Activated CD4-positive, alpha-beta memory T cell treated with anti-CD3 and anti-CD28 coated beads for 36 hours (primary cell): ENCODE measurements at regions not wholly inside any gene's neighbourhood (a gene's known extent, or its start where the extent isn't known, plus 50 kb on each side); places are given as distances from the start of the nearest gene placed in this dataset.

Experiments
- CTCF ChIA-PET: fragments of 350-600 bp; sonication (Branson Sonifier 250); formaldehyde crosslinking; loops from one replicate; lab custom pipeline; 2021; ENCODE audit warnings: antibody characterized with exemption, inconsistent platforms; lab: Charles Lee
- POLR2A ChIA-PET: fragments of 350-600 bp; sonication (Branson Sonifier 250); formaldehyde crosslinking; loops from one replicate; lab custom pipeline; 2021; ENCODE audit warnings: antibody characterized with exemption; lab: Charles Lee
- DNase-seq: peaks from one replicate; pipeline ENCODE4 v3.0.0-alpha.2; 2020
- H3K27ac Mint-ChIP-seq: one replicate; pipeline ENCODE4 v1.8.0; 2021; ENCODE audit warnings: mixed read lengths
- H3K27me3 Mint-ChIP-seq: one replicate; pipeline ENCODE4 v1.8.0; 2021; ENCODE audit warnings: mixed read lengths
- H3K36me3 Mint-ChIP-seq: one replicate; pipeline ENCODE4 v1.8.0; 2021; ENCODE audit warnings: mixed read lengths
- H3K4me1 Mint-ChIP-seq: one replicate; pipeline ENCODE4 v1.8.0; 2021; ENCODE audit warnings: low read depth, mixed read lengths
- H3K4me3 Mint-ChIP-seq: one replicate; pipeline ENCODE4 v1.8.0; 2021; ENCODE audit warnings: mild to moderate bottlenecking, mixed read lengths
- H3K9me3 Mint-ChIP-seq: one replicate; pipeline ENCODE4 v1.8.0; 2021; ENCODE audit warnings: mixed read lengths
- intact Hi-C: fragments of 100-400 bp; cut with micrococcal nuclease; formaldehyde crosslinking; loops from one replicate; pipeline ENCODE4 v1.15.1; 2023

- ChIA-PET POLR2A (no interaction called here), CTCF (no interaction called here)
- no peaks in the 10 kb centered on the region for H3K27me3 Mint-ChIP-seq
- intact Hi-C loops, result no loop called here
- H3K4me3 Mint-ChIP-seq, result no peak overlapping the region
- no peak overlapping the region for H3K27ac Mint-ChIP-seq
- peaks cover 2% of the 10 kb centered on the region for H3K4me1 Mint-ChIP-seq
- peaks cover 11% of the 10 kb centered on the region for H3K9me3 Mint-ChIP-seq
- DNase-seq, result no peak
- no peaks in the 10 kb centered on the region for H3K36me3 Mint-ChIP-seq
These were observed 133.1 kb upstream of the LYZL2 start for GRCh38 chr10:30762620-30763019.

GRCh38 chr10:30759423-30759822 lies 129.9 kb upstream of the LYZL2 start:
- H3K27me3 Mint-ChIP-seq, result no peaks in the 10 kb centered on the region
- ChIA-PET POLR2A (no interaction called here), CTCF (no interaction called here)
- H3K9me3 Mint-ChIP-seq, result peaks cover 11% of the 10 kb centered on the region
- no peak overlapping the region for H3K27ac Mint-ChIP-seq
- no peaks in the 10 kb centered on the region for H3K36me3 Mint-ChIP-seq
- no peak overlapping the region for H3K4me3 Mint-ChIP-seq
- intact Hi-C loops, result no loop called here
- peaks cover 2% of the 10 kb centered on the region for H3K4me1 Mint-ChIP-seq
- DNase-seq, result no peak

GRCh38 chr10:30758338-30758737 lies 128.8 kb upstream of the LYZL2 start:
- H3K4me1 Mint-ChIP-seq, result peaks cover 2% of the 10 kb centered on the region
- H3K36me3 Mint-ChIP-seq, result no peaks in the 10 kb centered on the region
- CTCF ChIA-PET, result interaction anchor here (0.7 kb wide), 1 partner anchor 47 kb away, joined by 3 read pairs; no protein-coding TSS in a partner anchor
- no peak for DNase-seq
- no peak overlapping the region for H3K27ac Mint-ChIP-seq
- POLR2A ChIA-PET, result no interaction called here
- no peaks in the 10 kb centered on the region for H3K27me3 Mint-ChIP-seq
- H3K9me3 Mint-ChIP-seq, result peaks cover 11% of the 10 kb centered on the region
- no peak overlapping the region for H3K4me3 Mint-ChIP-seq
- intact Hi-C loops, result no loop called here

GRCh38 chr10:30756896-30757295 lies 127.3 kb upstream of the LYZL2 start:
- Mint-ChIP-seq H3K36me3 (no peaks in the 10 kb centered on the region), H3K27me3 (no peaks in the 10 kb centered on the region), H3K27ac (no peak overlapping the region), H3K9me3 (peaks cover 11% of the 10 kb centered on the region), H3K4me1 (peaks cover 4% of the 10 kb centered on the region), H3K4me3 (no peak overlapping the region)
- ChIA-PET POLR2A (no interaction called here), CTCF (no interaction called here)
- intact Hi-C loops, result no loop called here
- no peak for DNase-seq

DNA sequence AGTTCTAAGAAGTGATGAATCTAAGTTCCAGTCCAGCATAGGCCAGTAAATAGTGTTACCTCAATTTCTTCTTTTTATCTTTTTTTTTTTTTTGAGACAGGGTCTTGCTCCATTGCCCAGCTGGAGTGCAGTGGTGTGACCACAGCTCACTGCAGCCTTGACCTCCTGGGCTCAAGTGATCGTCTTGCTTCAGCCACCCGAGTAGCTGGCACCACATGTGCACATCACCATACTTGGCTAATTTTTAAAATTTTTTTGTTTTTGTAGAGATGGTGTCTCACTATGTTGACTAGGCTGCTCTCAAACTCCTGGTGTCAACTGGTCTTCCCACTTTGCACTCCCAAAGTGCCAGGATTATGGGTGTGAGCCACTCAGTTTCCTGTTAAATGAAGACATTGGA lies 126.6 kb upstream of the LYZL2 start:
- H3K36me3 Mint-ChIP-seq, result no peaks in the 10 kb centered on the region
- ChIA-PET CTCF (interaction anchor here (0.6 kb wide), 1 partner anchor 116 kb away, joined by 4 read pairs; no protein-coding TSS in a partner anchor), POLR2A (no interaction called here)
- H3K4me1 Mint-ChIP-seq, result peaks cover 11% of the 10 kb centered on the region
- H3K27ac Mint-ChIP-seq, result no peak overlapping the region
- peaks cover 7% of the 10 kb centered on the region for H3K9me3 Mint-ChIP-seq
- H3K27me3 Mint-ChIP-seq, result no peaks in the 10 kb centered on the region
- intact Hi-C loops, result no loop called here
- H3K4me3 Mint-ChIP-seq, result no peak overlapping the region
- DNase-seq, result no peak

DNA sequence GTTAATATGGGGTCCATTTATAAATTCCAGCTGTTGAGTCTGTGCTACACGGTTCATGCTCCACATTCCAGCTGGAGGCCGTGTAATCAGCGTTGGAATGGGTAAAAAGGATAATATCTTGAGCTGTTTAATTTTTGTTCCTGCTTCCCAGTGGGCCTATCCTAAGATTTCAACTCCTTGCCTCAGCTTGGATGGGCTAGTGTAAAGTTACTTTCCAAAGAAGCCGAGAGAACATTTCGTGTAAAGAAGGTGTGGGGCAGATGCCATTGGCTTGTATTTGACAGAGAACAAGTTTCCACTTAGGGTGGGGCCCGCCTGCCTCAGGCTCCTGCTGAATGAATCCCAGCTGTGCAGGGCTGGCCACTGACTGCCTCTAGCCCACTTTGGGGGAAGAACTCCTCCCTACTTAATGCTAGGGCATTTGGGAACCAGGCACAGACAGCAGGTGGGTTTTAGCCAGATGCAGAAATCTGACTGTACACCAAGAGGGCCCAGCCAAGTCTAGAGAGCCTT lies 125.9 kb upstream of the LYZL2 start:
- ChIA-PET CTCF (interaction anchor here (1.5 to 1.6 kb wide), 2 partner anchors 328 to 1015 kb away, joined by 4 read pairs; no protein-coding TSS in a partner anchor), POLR2A (no interaction called here)
- Mint-ChIP-seq H3K4me1 (peaks cover 18% of the 10 kb centered on the region), H3K4me3 (no peak overlapping the region), H3K27me3 (no peaks in the 10 kb centered on the region), H3K27ac (no peak overlapping the region), H3K9me3 (peaks cover under 1% of the 10 kb centered on the region), H3K36me3 (no peaks in the 10 kb centered on the region)
- DNase-seq, result no peak
- intact Hi-C loops, result no loop called here

DNA sequence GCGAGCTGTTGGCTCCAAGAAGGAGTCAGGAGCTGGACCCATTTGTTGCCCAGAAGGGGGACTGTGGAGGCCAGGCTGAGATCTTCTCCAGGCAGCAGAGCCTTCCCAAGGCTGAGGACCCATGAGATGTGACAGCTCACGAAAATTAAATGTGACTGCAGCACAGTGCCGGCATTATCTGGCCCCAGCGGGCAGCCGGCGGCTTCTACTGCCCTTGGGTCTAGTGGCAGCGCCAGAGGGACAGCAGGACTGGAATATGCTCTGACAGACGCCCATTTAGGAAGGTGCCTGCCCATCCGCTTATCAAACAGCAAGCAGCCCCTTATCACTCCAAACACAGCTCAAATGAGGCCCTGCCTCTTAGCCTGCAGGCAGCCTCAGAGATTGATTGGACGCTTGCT lies 122.9 kb upstream of the LYZL2 start:
- DNase-seq, result no peak
- CTCF ChIA-PET, result interaction anchor here (0.6 to 2.2 kb wide), 23 partner anchors 12 to 1058 kb away, joined by 3 to 11 read pairs (median 4); partner anchors contain the start of gene ZNF438
- intact Hi-C loops, result loop anchor here (5.0 kb wide), 1 partner anchor 330 kb away; no protein-coding TSS in a partner anchor
- Mint-ChIP-seq H3K27me3 (peaks cover 3% of the 10 kb centered on the region), H3K4me3 (no peak overlapping the region), H3K9me3 (no peaks in the 10 kb centered on the region), H3K27ac (no peak overlapping the region), H3K4me1 (peaks cover 35% of the 10 kb centered on the region), H3K36me3 (no peaks in the 10 kb centered on the region)
- POLR2A ChIA-PET, result interaction anchor here (1.0 kb wide), 1 partner anchor 65 kb away, joined by 3 read pairs; no protein-coding TSS in a partner anchor

- DNase-seq, result peak; percentile 77
- Mint-ChIP-seq H3K9me3 (no peaks in the 10 kb centered on the region), H3K4me1 (peaks cover 41% of the 10 kb centered on the region), H3K4me3 (no peak overlapping the region), H3K36me3 (no peaks in the 10 kb centered on the region), H3K27ac (peak overlapping the region; percentile 24), H3K27me3 (peaks cover 3% of the 10 kb centered on the region)
- CTCF ChIA-PET, result interaction anchor here (0.6 to 2.2 kb wide), 26 partner anchors 13 to 1058 kb away, joined by 3 to 11 read pairs (median 4); partner anchors contain the start of gene ZNF438
- intact Hi-C loops, result loop anchor here (2.0 to 5.0 kb wide), 2 partner anchors 15 to 330 kb away; no protein-coding TSS in a partner anchor
- POLR2A ChIA-PET, result interaction anchor here (1.0 kb wide), 1 partner anchor 64 kb away, joined by 3 read pairs; no protein-coding TSS in a partner anchor
These were observed 122.3 kb upstream of the LYZL2 start for GRCh38 chr10:30751678-30752331.

DNA sequence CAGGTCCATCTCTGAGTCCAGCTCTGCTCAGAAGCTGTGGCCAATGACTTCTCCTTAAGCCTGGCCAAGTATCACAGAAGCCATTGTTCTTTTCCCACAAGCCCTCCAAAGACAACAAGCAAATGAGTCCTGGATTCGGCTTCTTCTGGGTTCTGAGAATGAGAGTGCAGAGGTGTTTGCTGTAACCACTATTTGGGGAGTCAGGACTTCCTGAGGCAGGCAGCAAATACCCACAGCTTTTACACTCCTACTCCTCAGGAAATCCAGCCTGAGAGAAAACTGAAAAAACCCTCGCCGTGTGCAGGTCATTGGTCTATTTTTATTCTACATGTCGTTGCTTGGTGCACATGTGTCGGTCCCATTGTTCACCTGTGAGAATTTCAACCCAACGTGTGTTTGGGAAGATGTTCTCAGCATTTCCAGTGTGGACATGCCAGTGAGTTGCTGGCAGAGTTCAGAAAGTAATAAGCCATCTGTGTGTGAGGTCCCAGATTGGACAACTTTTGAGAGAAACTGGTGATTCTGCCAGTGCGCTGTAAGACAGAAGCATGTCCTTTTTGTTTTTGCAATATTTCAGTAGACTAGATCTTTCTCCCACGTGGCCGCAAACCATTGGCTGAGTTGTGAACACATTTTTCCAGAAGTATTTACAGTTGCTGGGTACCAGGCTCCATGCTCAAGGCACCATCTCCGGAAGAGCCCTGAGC lies 121.6 kb upstream of the LYZL2 start:
- Mint-ChIP-seq H3K9me3 (no peaks in the 10 kb centered on the region), H3K4me1 (peaks cover 45% of the 10 kb centered on the region), H3K4me3 (no peak overlapping the region), H3K27ac (peak overlapping the region; percentile 24), H3K36me3 (no peaks in the 10 kb centered on the region), H3K27me3 (peaks cover 3% of the 10 kb centered on the region)
- POLR2A ChIA-PET, result no interaction called here
- CTCF ChIA-PET, result interaction anchor here (0.6 to 2.2 kb wide), 12 partner anchors 15 to 1059 kb away, joined by 3 to 11 read pairs (median 4); partner anchors contain the start of gene ZNF438
- intact Hi-C loops, result loop anchor here (2.0 to 5.0 kb wide), 2 partner anchors 14 to 331 kb away; no protein-coding TSS in a partner anchor
- DNase-seq, result peak; percentile 32

DNA sequence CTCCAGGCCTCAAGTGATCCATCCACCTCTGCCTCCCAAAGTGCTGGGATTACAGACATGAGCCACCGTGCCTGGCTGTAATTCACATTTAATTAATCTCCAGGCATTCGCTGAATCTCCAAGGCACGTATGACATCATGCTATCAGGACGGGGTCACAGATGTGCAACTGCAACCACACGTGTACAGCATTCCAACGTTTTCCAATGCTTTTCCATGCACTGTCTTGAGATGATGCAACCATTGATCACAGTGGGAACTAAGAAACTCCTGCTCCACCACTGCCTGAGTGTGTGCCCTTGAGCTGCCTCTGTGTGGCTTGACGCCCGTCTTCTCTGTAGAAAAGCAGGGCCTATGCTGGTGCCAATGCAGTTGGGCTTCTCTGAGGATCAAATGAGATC lies 119.8 kb upstream of the LYZL2 start:
- Mint-ChIP-seq H3K9me3 (no peaks in the 10 kb centered on the region), H3K36me3 (no peaks in the 10 kb centered on the region), H3K27me3 (peaks cover 7% of the 10 kb centered on the region), H3K27ac (no peak overlapping the region), H3K4me3 (no peak overlapping the region), H3K4me1 (peaks cover 49% of the 10 kb centered on the region)
- POLR2A ChIA-PET, result no interaction called here
- CTCF ChIA-PET, result interaction anchor here (1.4 to 1.9 kb wide), 2 partner anchors 34 to 110 kb away, joined by 3 to 8 read pairs; no protein-coding TSS in a partner anchor
- DNase-seq, result no peak
- intact Hi-C loops, result no loop called here

DNA sequence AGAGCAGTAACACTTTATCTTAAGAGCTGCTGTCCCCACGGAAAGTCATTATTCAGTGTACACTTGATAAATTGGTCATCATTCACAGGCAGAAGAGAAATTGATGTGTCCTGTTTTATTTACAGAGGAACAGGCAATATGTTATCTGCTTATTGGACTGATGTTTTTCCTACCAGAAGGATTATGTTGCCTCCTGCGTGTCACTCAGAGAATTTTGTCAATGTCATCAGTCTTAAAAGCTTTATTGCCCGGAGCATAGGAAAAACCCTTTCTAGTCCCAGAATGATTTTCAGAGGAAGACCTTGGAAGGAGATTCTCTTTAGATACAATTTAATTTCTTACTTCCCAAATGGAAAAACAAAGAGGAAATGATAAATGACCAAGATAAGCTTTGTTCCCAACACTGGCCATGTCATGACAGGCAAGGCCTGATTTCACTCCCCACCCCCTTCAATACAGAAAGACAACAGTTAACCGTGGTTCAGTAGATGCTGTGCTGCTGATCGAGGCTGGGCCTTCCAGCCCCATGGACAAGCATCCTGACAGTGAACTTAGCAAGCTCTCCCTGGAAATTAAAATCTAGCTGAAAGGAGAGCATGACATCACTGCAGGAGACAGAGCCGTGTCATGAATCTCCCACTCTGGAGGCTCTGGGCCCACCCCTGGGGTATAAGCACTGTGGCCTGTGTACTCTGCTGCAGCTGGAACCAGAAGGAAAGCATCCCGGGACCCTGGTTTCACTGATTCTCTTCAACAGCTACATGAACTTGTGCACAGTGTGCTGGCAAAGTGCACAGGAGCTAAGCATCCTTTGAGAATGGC lies 118.8 kb upstream of the LYZL2 start:
- Mint-ChIP-seq H3K4me1 (peaks cover 49% of the 10 kb centered on the region), H3K27me3 (peaks cover 7% of the 10 kb centered on the region), H3K4me3 (no peak overlapping the region), H3K9me3 (no peaks in the 10 kb centered on the region), H3K27ac (no peak overlapping the region), H3K36me3 (no peaks in the 10 kb centered on the region)
- ChIA-PET POLR2A (no interaction called here), CTCF (interaction anchor here (1.0 to 1.9 kb wide), 3 partner anchors 25 to 109 kb away, joined by 3 to 8 read pairs (median 7); no protein-coding TSS in a partner anchor)
- DNase-seq, result no peak
- intact Hi-C loops, result no loop called here
